SK-N-DZ (cell line): ENCODE measurements at regions not wholly inside any gene's neighbourhood (a gene's known extent, or its start where the extent isn't known, plus 50 kb on each side); places are given as distances from the start of the nearest gene placed in this dataset.

Experiments used
- DNase-seq: peaks from one replicate; pipeline ENCODE4 v3.0.0-alpha.2; 2015; ENCODE audit warnings: low spot score

- no peak for DNase-seq
Measured at GRCh38 chr2:52956118-52956517, 811.5 kb upstream of the CHAC2 start.

- no peak for DNase-seq
Measured at GRCh38 chr2:52955079-52955478, 812.5 kb upstream of the CHAC2 start.

- no peak for DNase-seq
Measured at GRCh38 chr2:52940101-52940500, 827.5 kb upstream of the CHAC2 start.

- DNase-seq = no peak
Measured at GRCh38 chr2:52939250-52939649, 828.4 kb upstream of the CHAC2 start.

- DNase-seq = no peak
Measured at GRCh38 chr2:52936029-52936428, 831.6 kb upstream of the CHAC2 start.

GRCh38 chr2:52934920-52935640, 832.5 kb upstream of the CHAC2 start:
- DNase-seq = no peak

GRCh38 chr2:52934323-52934898, 833.2 kb upstream of the CHAC2 start:
- DNase-seq = no peak

GRCh38 chr2:52933878-52934277, 833.7 kb upstream of the CHAC2 start:
- no peak for DNase-seq

- DNase-seq = no peak
Measured at GRCh38 chr2:52931660-52932059, 835.9 kb upstream of the CHAC2 start.

GRCh38 chr2:52929412-52929811, 838.2 kb upstream of the CHAC2 start:
- no peak for DNase-seq

GRCh38 chr2:52919673-52920072, 847.9 kb upstream of the CHAC2 start:
- no peak for DNase-seq

- DNase-seq = no peak
Measured at GRCh38 chr2:52918551-52918950, 849.1 kb upstream of the CHAC2 start.

GRCh38 chr2:52916981-52917380, 850.6 kb upstream of the CHAC2 start:
- DNase-seq = no peak

GRCh38 chr2:52904355-52904891, 863.2 kb upstream of the CHAC2 start:
- DNase-seq = no peak

GRCh38 chr2:52897511-52898044, 870.0 kb upstream of the CHAC2 start:
- no peak for DNase-seq

GRCh38 chr2:52895726-52896340, 871.8 kb upstream of the CHAC2 start:
- DNase-seq = no peak

- no peak for DNase-seq
Measured at GRCh38 chr2:52886556-52886955, 881.0 kb upstream of the CHAC2 start.

GRCh38 chr2:52884761-52885352, 882.7 kb upstream of the CHAC2 start:
- no peak for DNase-seq

GRCh38 chr2:52882974-52883373, 884.6 kb upstream of the CHAC2 start:
- DNase-seq = no peak

- no peak for DNase-seq
Measured at GRCh38 chr2:52881606-52882005, 886.0 kb upstream of the CHAC2 start.

- no peak for DNase-seq
Measured at GRCh38 chr2:52880872-52881271, 886.7 kb upstream of the CHAC2 start.

GRCh38 chr2:52879561-52879960, 888.0 kb upstream of the CHAC2 start:
- DNase-seq = no peak
